ENCODE measurements at regions not wholly inside any gene's neighbourhood (a gene's known extent, or its start where the extent isn't known, plus 50 kb on each side); places are given as distances from the start of the nearest gene placed in this dataset.

GRCh38 chrX:146243041-146243440, 425.4 kb downstream of the SLITRK2 start:
- Mint-ChIP-seq H3K36me3 (no peaks in the 10 kb centered on the region), H3K9me3 (no peaks in the 10 kb centered on the region), H3K27ac (no peak overlapping the region), H3K27me3 (ENCODE audit: insufficient read depth, low read depth) (no peaks in the 10 kb centered on the region), H3K4me1 (no peaks in the 10 kb centered on the region), H3K4me3 (no peak overlapping the region)
- Histone ChIP-seq H3K79me2 (ENCODE audit: low read depth) (no peaks in the 10 kb centered on the region), H3K27ac (no peak overlapping the region), H3K4me2 (no peak overlapping the region), H3K9ac (no peak overlapping the region), H3K27me3 (no peaks in the 10 kb centered on the region), H4K20me1 (ENCODE audit: low read depth) (no peaks in the 10 kb centered on the region), H3K4me3 (no peak overlapping the region), H3F3A (ENCODE audit: low read depth) (no peaks in the 10 kb centered on the region), H3K9me3 (ENCODE audit: low read depth) (no peaks in the 10 kb centered on the region), H3K4me1 (no peaks in the 10 kb centered on the region), H2AFZ (replicated peaks) (no peak overlapping the region), H3K36me3 (no peaks in the 10 kb centered on the region)
- TF ChIP-seq, protein P1, sequence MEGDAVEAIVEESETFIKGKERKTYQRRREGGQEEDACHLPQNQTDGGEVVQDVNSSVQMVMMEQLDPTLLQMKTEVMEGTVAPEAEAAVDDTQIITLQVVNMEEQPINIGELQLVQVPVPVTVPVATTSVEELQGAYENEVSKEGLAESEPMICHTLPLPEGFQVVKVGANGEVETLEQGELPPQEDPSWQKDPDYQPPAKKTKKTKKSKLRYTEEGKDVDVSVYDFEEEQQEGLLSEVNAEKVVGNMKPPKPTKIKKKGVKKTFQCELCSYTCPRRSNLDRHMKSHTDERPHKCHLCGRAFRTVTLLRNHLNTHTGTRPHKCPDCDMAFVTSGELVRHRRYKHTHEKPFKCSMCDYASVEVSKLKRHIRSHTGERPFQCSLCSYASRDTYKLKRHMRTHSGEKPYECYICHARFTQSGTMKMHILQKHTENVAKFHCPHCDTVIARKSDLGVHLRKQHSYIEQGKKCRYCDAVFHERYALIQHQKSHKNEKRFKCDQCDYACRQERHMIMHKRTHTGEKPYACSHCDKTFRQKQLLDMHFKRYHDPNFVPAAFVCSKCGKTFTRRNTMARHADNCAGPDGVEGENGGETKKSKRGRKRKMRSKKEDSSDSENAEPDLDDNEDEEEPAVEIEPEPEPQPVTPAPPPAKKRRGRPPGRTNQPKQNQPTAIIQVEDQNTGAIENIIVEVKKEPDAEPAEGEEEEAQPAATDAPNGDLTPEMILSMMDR (IDR thresholded peaks at IDR 0.05): no peak
- TF ChIP-seq EZH2 (IDR thresholded peaks at IDR 0.05): no peak
- no peak for TF ChIP-seq EZH2phosphoT487 (IDR thresholded peaks at IDR 0.05)
- no peak for DNase-seq (ENCODE audit: low spot score)

DNA sequence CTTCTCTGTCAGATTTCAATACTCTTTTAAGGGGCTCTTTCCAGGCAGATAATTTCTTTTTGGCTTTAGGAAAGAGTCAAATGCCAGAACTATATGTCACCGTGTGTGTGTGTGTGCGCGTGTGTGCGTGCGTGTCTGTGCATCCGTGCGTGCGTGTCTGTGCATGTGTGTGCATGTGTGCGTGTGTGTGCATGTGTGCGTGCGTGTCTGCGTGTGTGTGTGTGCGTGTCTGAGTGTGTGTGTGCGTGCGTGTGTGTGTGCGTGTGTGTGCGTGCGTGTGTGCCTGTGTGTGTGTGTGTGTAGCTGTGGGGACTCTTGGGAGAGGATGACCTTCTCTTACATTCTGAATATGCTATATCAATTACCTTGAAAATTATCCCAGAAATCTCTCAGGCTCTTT, 441.6 kb downstream of the SLITRK2 start:
- no peak overlapping the region for H3K27ac ChIP-seq
- H3K4me1 ChIP-seq: no peaks in the 10 kb centered on the region
- no peaks in the 10 kb centered on the region for H4K20me1 ChIP-seq (ENCODE audit: low read depth)
- no peak overlapping the region for H2AFZ ChIP-seq (replicated peaks)
- no peaks in the 10 kb centered on the region for H3K4me1 Mint-ChIP-seq
- peaks cover 2% of the 10 kb centered on the region for H3K9me3 Mint-ChIP-seq
- no peaks in the 10 kb centered on the region for H3K36me3 Mint-ChIP-seq
- no peak overlapping the region for H3K27ac Mint-ChIP-seq
- no peaks in the 10 kb centered on the region for H3F3A ChIP-seq (ENCODE audit: low read depth)
- H3K9me3 ChIP-seq (ENCODE audit: low read depth): no peaks in the 10 kb centered on the region
- H3K79me2 ChIP-seq (ENCODE audit: low read depth): no peaks in the 10 kb centered on the region
- H3K36me3 ChIP-seq: no peaks in the 10 kb centered on the region
- no peaks in the 10 kb centered on the region for H3K27me3 Mint-ChIP-seq (ENCODE audit: insufficient read depth, low read depth)
- H3K4me3 ChIP-seq: no peak overlapping the region
- H3K4me2 ChIP-seq: no peak overlapping the region
- no peaks in the 10 kb centered on the region for H3K27me3 ChIP-seq
- no peak overlapping the region for H3K4me3 Mint-ChIP-seq
- DNase-seq (ENCODE audit: low spot score): no peak
- no peak overlapping the region for H3K9ac ChIP-seq
- TF ChIP-seq EZH2phosphoT487 (IDR thresholded peaks at IDR 0.05) (no peak), EZH2 (IDR thresholded peaks at IDR 0.05) (no peak)
- TF ChIP-seq, protein P1 (IDR thresholded peaks at IDR 0.05): no peak

GRCh38 chrX:146264763-146265375, 447.2 kb downstream of the SLITRK2 start:
- H3K27ac Mint-ChIP-seq: no peak overlapping the region
- Histone ChIP-seq H3F3A (ENCODE audit: low read depth) (no peaks in the 10 kb centered on the region), H3K36me3 (no peaks in the 10 kb centered on the region), H3K4me2 (no peak overlapping the region), H3K9ac (no peak overlapping the region), H3K4me1 (no peaks in the 10 kb centered on the region), H2AFZ (replicated peaks) (no peak overlapping the region), H3K9me3 (ENCODE audit: low read depth) (no peaks in the 10 kb centered on the region), H3K79me2 (ENCODE audit: low read depth) (no peaks in the 10 kb centered on the region), H3K27ac (no peak overlapping the region), H3K4me3 (no peak overlapping the region), H3K27me3 (no peaks in the 10 kb centered on the region), H4K20me1 (ENCODE audit: low read depth) (no peaks in the 10 kb centered on the region)
- H3K4me3 Mint-ChIP-seq: no peak overlapping the region
- no peak for DNase-seq (ENCODE audit: low spot score)
- H3K9me3 Mint-ChIP-seq: peaks cover 2% of the 10 kb centered on the region
- peaks cover 2% of the 10 kb centered on the region for H3K4me1 Mint-ChIP-seq
- H3K27me3 Mint-ChIP-seq (ENCODE audit: insufficient read depth, low read depth): no peaks in the 10 kb centered on the region
- H3K36me3 Mint-ChIP-seq: no peaks in the 10 kb centered on the region
- TF ChIP-seq EZH2phosphoT487 (IDR thresholded peaks at IDR 0.05) (no peak), EZH2 (IDR thresholded peaks at IDR 0.05) (no peak)
- TF ChIP-seq, protein P1 (IDR thresholded peaks at IDR 0.05): no peak
